VCaP (cell line): ENCODE measurements at regions not wholly inside any gene's neighbourhood (a gene's known extent, or its start where the extent isn't known, plus 50 kb on each side); places are given as distances from the start of the nearest gene placed in this dataset.

Experiments used
- H3K27ac ChIP-seq: fragments of 450-650 bp; 2 replicates; pipeline ENCODE4 v1.5.1; 2017
- CTCF ChIP-seq: fragments of 450-650 bp; conservative IDR thresholded peaks from 2 replicates; pipeline ENCODE4 v1.5.1; 2017; ENCODE audit warnings: mild to moderate bottlenecking, moderate library complexity

- no peak overlapping the region for H3K27ac ChIP-seq
- no peak for TF ChIP-seq CTCF
Measured at GRCh38 chr1:191579019-191579418, 579.2 kb upstream of the RGS18 start.

GRCh38 chr1:191582169-191582568 lies 576.1 kb upstream of the RGS18 start:
- H3K27ac ChIP-seq, result no peak overlapping the region

GRCh38 chr1:191585095-191585494 lies 573.2 kb upstream of the RGS18 start:
- no peak for TF ChIP-seq CTCF
- no peak overlapping the region for H3K27ac ChIP-seq

More at GRCh38 chr1:191582169-191582568, 576.1 kb upstream of the RGS18 start:
- no peak for TF ChIP-seq CTCF

- no peak for TF ChIP-seq CTCF
- no peak overlapping the region for H3K27ac ChIP-seq
Measured at GRCh38 chr1:191588905-191589304, 569.4 kb upstream of the RGS18 start.

- no peak overlapping the region for H3K27ac ChIP-seq
- no peak for TF ChIP-seq CTCF
Measured at GRCh38 chr1:191589536-191589935, 568.7 kb upstream of the RGS18 start.

- TF ChIP-seq CTCF, result no peak
- H3K27ac ChIP-seq, result no peak overlapping the region
Measured at GRCh38 chr1:191590578-191590977, 567.7 kb upstream of the RGS18 start.

GRCh38 chr1:191592039-191592438 lies 566.2 kb upstream of the RGS18 start:
- no peak for TF ChIP-seq CTCF
- H3K27ac ChIP-seq, result no peak overlapping the region

- no peak for TF ChIP-seq CTCF
Measured at GRCh38 chr1:191592907-191593306, 565.4 kb upstream of the RGS18 start.

More at GRCh38 chr1:191592907-191593306, 565.4 kb upstream of the RGS18 start:
- no peak overlapping the region for H3K27ac ChIP-seq
